SK-N-SH treated with all-trans-retinoic acid at 6 μM for 48 hours (cell line): ENCODE measurements at regions not wholly inside any gene's neighbourhood (a gene's known extent, or its start where the extent isn't known, plus 50 kb on each side); places are given as distances from the start of the nearest gene placed in this dataset.

Source experiments
- BACH2 ChIP-seq: fragments of 250-450 bp; sonication (Bioruptor Pico); IDR thresholded peaks from 2 replicates; pipeline ENCODE4 v1.9.0; 2021; ENCODE audit warnings: mild to moderate bottlenecking, borderline replicate concordance
- CSDC2 ChIP-seq: fragments of 250-450 bp; sonication (Bioruptor Pico); IDR thresholded peaks from 2 replicates; pipeline ENCODE4 v1.5.0; 2020; ENCODE audit warnings: mild to moderate bottlenecking, moderate library complexity
- CSRNP3 ChIP-seq: fragments of 250-450 bp; sonication (Bioruptor Pico); IDR thresholded peaks from 2 replicates; pipeline ENCODE4 v1.5.1; 2021; ENCODE audit warnings: mild to moderate bottlenecking, moderate library complexity
- OSR1 ChIP-seq: fragments of 250-450 bp; sonication (Bioruptor Pico); IDR thresholded peaks from 2 replicates; pipeline ENCODE4 v1.8.0; 2022; ENCODE audit warnings: moderate library complexity, mild to moderate bottlenecking, inconsistent platforms
- PATZ1 ChIP-seq: fragments of 250-450 bp; sonication (Bioruptor Pico); IDR thresholded peaks from 2 replicates; pipeline ENCODE4 v1.8.0; 2020; ENCODE audit warnings: mild to moderate bottlenecking, moderate library complexity, borderline replicate concordance
- RARB ChIP-seq: fragments of 250-450 bp; sonication (Bioruptor Pico); IDR thresholded peaks from 2 replicates; pipeline ENCODE4 v1.8.0; 2021; ENCODE audit warnings: mild to moderate bottlenecking, moderate library complexity
- SNAI2 ChIP-seq: fragments of 250-450 bp; sonication (Bioruptor Pico); IDR thresholded peaks from 2 replicates; pipeline ENCODE4 v1.5.0; 2020; ENCODE audit warnings: mild to moderate bottlenecking, moderate library complexity
- TCF4 ChIP-seq: fragments of 250-450 bp; sonication (Bioruptor Pico); IDR thresholded peaks from 2 replicates; pipeline ENCODE4 v1.8.0; 2021; ENCODE audit warnings: mild to moderate bottlenecking, moderate library complexity, borderline replicate concordance
- TOX ChIP-seq: fragments of 250-450 bp; sonication (Bioruptor Pico); IDR thresholded peaks from 2 replicates; pipeline ENCODE4 v1.8.0; 2021; ENCODE audit warnings: mild to moderate bottlenecking, moderate library complexity, borderline replicate concordance
- ZC3H10 ChIP-seq: fragments of 250-450 bp; sonication (Bioruptor Pico); IDR thresholded peaks from 2 replicates; pipeline ENCODE4 v1.5.1; 2021; ENCODE audit warnings: mild to moderate bottlenecking, moderate library complexity
- ZFP3 ChIP-seq: fragments of 250-450 bp; sonication (Bioruptor Pico); IDR thresholded peaks from 2 replicates; pipeline ENCODE4 v1.5.0; 2020; ENCODE audit warnings: mild to moderate bottlenecking, moderate library complexity
- ZFP30 ChIP-seq: fragments of 450-650 bp; formaldehyde crosslinking; IDR thresholded peaks from 2 replicates; pipeline ENCODE4 v1.5.0; 2022; ENCODE audit warnings: mild to moderate bottlenecking, moderate library complexity
- ZNF8 ChIP-seq: fragments of 450-650 bp; formaldehyde crosslinking; IDR thresholded peaks from 2 replicates; pipeline ENCODE4 v1.5.0; 2020; ENCODE audit warnings: mild to moderate bottlenecking, moderate library complexity
- TF ChIP-seq, protein P1 (sequence below): fragments of 250-450 bp; sonication (Bioruptor Pico); IDR thresholded peaks from 2 replicates; pipeline ENCODE4 v1.5.1; 2020; ENCODE audit warnings: low read depth, mild to moderate bottlenecking, moderate library complexity

DNA sequence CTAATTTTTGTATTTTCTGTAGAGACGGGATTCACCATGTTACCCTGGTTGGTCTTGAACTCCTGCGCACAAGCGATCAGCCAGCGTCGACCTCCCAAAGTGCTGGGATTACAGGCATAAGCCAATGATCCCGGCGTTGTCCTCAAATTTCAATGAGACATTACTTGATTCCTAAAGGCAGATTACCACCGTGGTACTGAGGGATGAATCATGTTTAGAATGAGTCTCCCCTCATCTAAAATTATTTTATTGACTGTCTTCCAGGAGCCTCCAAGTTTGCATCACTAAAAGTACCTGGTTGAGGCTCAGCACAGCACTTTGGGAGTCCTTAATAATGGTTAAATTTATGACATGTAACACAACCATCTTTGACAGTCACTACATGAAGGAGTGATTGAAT is 142.2 kb upstream of the AKR1E2 start:
- no peak for TF ChIP-seq ZFP3 (CRISPR knock-in tag)
- no peak for TF ChIP-seq CSDC2
- TF ChIP-seq, protein P1, sequence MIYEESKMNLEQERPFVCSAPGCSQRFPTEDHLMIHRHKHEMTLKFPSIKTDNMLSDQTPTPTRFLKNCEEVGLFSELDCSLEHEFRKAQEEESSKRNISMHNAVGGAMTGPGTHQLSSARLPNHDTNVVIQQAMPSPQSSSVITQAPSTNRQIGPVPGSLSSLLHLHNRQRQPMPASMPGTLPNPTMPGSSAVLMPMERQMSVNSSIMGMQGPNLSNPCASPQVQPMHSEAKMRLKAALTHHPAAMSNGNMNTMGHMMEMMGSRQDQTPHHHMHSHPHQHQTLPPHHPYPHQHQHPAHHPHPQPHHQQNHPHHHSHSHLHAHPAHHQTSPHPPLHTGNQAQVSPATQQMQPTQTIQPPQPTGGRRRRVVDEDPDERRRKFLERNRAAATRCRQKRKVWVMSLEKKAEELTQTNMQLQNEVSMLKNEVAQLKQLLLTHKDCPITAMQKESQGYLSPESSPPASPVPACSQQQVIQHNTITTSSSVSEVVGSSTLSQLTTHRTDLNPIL (CRISPR knock-in tag) = no peak
- TF ChIP-seq ZC3H10 = no peak
- TF ChIP-seq PATZ1 (CRISPR knock-in tag) = no peak
- no peak for TF ChIP-seq SNAI2
- no peak for TF ChIP-seq TCF4 (CRISPR knock-in tag)
- no peak for TF ChIP-seq TOX (CRISPR knock-in tag)
- TF ChIP-seq BACH2 (CRISPR knock-in tag) = no peak
- no peak for TF ChIP-seq CSRNP3 (CRISPR knock-in tag)
- TF ChIP-seq OSR1 = no peak
- no peak for TF ChIP-seq ZFP30 (CRISPR knock-in tag)
- no peak for TF ChIP-seq RARB (CRISPR knock-in tag)
- no peak for TF ChIP-seq ZNF8 (CRISPR knock-in tag)
